GM19351 (cell line): ENCODE measurements at regions not wholly inside any gene's neighbourhood (a gene's known extent, or its start where the extent isn't known, plus 50 kb on each side); places are given as distances from the start of the nearest gene placed in this dataset.

Experiments used
- ATAC-seq: cut with Tn5 transposase; IDR thresholded peaks from one replicate; pipeline ENCODE4 v1.9.1; 2021; ENCODE audit warnings: mild to moderate bottlenecking, moderate library complexity; ENCODE audit not compliant: unreplicated experiment

DNA sequence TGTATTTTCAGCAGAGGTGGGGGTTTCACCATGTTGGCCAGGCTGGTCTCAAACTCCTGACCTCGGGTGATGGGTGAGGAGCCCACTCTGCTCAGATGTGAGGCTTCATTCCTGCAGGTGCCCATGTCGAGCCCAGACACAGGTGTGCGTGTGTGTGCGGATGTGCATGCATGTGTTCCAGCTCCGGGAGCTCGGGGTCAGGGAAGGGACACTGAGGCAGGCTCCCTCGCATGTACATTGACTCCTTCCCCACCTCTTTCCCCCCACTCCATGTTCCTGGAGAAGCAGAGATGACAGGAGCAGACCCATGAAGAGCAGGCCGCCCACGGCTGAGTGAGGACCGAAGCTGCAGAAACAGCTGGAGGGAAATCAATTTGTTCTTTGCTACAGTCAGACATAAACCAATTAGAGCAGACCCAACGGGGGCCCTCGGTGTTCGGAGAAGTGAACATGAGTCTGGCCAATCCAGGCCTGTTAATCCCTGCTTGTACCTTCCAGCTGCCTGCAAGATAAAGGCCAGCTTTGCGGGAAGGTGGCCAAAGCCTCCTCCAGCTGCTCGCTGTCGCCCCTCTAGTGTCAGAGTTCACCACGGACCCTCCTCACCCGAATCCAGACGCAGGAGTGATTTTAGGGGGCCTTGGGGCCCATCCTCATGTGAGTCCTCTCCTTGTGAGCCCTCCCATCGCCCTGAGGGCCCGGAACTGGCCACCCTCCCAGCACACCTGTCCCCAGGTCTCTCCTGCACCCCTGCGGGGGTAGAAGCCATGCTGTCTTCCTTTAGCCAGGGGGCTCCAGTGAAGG lies 321.0 kb upstream of the RTL1 start:
- ATAC-seq: no peak

DNA sequence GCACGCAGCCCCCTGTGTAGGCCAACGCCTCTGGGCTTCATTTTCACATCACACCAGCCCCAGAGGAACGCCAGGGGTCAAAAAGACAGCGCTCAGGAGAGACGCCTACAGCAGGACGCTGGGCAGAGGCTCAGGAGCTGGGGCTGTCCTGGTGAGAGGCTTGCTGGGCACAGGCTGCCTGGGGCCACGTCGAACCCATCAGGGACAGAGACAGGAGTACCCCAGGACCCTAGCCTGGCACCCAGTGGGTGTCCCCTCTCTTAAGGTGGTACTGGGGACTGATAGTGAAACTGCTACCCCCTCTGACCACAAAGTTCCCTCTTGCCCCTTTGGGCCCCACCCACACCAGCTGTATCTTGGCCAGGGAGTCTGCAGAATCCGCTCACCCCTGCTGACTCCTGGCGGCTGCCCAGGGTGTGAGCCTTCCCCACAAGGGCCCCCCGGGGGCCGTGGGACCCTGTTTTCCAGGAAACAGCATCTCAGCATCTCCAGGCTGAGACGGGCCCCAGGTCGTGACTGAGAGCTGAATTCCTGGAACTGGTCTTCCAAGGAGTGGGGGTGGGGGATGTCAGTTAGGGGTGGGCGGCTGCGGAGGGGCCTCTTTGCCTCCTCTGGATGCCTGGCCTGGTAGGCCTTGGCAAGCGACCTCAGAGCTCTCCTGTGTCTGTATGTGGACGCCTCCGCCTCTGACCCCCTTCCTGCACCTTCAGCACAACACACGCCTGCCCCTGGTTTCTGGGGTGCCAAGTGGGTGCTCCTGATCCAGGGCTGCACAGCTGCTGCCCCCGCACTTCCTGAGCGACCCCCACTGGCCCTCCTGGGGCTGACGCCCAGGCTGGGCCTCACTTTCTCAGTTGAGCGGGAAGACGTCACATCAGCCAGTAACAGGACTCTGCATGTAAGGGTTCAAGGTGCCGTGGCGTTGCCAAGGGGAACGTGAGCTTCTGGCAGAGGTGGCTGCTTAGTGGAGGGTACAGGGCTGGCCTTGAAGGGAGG lies 321.9 kb upstream of the RTL1 start:
- no peak for ATAC-seq

DNA sequence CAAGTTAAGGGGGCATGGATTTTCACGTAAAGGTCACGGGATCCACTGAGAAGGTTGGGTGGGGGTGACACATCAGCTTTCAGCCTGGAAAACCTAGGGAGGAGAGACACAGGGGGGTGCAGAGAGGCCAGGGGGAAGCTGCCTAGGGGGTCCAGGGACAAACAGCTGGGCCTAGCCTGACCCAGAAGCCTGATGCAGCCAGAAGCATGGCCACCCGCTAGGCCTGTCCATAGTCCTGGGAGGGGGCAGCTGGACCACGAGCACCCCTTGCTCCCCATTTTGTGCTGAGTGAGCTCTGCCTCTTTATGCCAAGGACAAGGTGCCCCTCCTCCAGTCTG lies 322.7 kb upstream of the RTL1 start:
- no peak for ATAC-seq

DNA sequence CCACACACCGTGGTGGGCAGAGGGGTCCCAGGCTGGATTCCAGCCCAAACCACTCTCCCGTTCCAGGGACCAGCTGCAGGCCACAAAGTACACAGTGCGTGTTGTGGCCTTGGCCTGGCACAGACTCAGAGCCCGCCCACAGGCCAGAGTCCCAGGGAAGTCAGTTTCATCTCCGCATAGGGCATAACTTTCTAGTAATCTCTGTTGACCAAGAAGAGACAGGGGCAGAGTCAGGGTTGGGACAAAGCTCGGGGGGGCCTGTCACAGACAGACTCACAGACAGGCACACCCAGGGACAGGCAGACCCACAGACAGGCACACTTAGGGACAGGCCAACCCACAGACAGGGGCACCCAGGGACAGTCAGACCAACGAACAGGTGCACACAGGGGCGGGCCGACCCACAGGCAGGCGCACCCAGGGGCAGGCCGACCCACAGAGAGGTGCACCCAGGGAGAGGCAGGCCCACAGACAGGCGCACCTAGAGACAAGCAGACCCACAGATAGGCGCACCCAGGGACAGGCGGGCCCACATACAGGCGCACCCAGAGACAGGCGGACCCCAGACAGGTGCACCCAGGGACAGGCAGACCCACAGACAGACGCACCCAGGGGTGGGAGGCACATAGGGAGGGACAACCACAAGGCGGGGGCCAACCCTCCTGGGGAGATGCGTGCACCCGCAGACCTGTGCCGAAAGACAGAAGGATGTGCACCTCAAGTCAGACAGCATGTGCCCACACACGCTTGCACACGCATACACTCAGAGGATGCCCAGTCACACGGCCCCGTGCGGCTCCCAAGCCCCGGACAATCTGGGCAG lies 323.3 kb upstream of the RTL1 start:
- no peak for ATAC-seq

DNA sequence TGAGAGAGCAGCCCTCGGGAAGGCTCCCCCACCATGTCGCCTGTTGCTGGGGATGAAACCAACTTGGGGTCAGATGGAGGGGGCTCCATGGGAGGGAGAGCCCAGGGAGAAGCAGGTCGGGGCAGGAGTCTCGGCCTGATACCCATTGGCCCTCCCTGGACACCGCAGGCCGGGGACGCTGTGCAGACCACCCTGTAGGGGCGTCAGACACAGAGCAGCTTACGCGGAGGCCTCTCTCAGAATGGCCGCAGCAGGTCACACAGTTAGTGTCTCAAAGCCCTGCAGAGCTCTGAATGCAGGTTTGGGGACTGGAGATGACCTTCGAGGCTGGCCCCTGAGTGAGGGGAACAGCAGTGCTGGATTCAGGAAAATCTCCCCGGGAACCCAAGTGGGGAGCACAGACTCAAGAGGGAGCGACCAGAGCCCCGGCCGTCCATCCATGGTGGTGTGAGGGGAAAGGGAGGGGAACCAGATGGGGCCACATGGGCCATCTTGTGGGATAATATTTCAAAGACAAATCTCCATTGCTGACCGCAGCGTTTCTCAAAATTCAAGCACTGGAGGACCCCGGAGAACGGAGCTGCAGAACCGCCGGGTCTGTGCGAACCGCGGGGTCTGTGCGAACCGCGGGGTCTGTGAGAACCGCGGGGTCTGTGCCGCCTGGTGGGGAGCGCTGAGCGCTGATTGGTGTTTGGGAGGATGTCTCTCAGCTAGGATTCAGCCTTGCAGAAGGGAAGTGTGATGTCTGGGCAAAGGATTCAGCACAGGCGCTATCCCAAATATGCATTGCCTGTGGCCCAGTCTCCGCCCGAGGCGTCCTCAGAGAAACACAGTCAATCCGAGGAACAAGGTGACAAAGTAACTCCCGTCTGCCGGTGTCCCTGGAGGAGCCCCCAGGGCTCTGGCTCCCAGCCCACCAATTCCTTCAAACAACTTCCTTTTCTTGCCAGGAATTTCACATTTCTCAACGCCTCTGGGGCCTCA lies 324.4 kb upstream of the RTL1 start:
- ATAC-seq: no peak

DNA sequence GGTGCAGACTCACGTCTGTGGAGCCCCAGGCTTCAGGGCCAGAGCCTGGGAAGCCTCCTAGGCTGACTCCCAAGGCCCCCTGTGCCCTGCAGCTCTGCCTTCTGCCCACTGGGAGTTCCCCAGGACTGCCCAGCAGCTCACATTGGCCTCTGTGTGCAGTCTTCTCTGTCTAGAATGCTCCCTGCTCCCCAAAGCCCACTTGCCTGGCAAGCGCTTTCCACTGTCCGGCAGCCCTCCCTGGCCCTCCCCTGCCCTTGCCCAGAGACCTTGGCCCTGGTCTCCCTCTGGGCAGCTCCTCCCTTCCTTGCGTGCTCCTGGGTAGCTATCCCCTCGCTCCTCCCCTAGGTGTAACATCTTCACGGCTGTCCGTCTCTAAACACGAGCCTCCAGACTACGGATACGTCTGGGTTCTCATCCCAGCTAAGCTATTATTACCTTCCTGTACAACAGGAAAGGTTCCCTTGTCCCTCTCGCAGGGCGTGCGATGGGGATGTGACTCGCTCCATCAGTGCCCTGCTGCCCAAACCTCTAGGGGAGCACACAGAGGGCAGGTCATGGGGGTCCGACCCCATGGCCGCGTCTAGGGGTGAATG lies 325.5 kb upstream of the RTL1 start:
- no peak for ATAC-seq

DNA sequence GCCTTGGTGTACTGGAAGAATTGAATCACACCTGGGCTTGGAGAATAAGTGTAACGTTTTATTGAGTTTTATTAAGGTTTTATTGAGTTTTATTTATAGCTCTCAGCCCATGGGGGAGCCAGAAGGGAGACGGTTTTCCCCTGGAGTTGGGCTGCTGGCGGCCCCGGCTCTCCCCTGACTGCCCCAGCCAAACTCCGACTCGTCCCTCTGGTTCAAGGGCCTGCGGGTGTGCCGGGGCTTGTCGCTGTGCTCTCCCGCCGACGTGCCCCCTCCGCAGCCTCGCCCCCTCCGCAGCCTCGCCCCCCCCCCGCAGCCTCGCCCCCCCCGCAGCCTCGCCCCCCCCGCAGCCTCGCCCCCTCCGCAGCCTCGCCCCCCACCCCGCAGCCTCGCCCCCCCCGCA lies 326.1 kb upstream of the RTL1 start:
- no peak for ATAC-seq

DNA sequence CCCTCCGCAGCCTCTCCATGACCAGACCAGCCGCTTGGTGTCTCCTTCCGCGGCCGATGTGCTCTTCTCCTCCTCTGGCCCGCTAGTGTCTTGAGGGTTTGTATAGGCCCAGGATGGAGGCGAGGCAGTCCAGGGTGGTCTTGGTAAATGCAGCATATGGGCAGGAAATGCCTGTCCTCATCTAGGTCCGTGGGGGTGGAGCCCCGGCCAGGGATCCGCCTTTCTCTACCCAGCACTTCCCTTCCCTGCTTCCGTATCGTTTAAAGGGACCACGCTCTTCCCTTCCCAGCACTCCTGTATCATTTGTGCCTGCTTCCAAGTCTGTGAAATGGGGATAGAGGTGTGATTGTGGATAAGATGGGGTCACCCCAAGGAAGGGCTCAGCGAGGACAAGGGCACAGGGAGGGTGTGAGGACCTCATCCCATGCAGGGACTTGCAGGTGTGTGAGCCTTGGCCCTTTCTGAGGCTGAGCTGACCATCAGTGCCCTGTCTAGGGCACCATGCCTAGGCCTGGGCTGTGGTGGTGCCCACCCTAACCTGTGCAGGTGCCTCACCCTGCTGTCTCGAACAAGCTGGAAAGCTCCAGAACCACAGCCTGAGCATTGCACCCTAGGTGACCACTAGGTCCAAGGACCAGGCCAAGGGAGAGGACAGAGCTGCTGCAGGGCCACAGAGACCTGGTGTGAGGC lies 326.8 kb upstream of the RTL1 start:
- no peak for ATAC-seq

DNA sequence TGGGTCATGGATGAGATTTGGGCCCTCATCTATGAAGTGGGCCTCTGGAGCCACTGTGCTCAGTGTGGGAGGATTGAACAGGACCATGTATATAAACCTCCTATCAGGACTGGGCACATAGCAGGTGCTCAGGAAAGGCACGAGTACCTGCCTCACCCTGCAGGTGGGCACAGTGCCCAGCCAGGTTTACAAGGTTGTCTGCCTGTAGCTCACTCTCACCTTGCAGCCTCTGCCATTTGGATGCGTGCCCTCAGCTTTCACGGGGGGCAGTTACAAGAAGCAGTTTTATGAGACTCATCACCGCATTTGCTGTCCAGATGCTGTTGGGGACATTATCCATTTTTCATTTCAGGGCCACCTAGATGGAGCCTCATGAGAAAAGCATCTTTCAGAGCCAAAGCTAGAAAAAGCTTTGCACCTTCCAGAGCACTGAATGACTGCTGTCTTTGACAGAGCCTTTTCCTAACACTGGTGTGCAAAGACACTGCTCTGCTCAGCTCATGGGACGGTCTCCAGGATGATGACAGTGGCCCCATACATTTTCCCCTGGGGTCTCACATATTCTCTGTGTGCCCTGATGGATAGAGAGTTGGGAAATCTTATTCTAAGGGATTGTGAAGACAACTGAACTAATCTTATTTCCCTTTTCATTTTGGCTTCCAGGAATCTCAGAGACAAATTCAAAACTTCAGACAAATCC lies 327.5 kb upstream of the RTL1 start:
- ATAC-seq: no peak

DNA sequence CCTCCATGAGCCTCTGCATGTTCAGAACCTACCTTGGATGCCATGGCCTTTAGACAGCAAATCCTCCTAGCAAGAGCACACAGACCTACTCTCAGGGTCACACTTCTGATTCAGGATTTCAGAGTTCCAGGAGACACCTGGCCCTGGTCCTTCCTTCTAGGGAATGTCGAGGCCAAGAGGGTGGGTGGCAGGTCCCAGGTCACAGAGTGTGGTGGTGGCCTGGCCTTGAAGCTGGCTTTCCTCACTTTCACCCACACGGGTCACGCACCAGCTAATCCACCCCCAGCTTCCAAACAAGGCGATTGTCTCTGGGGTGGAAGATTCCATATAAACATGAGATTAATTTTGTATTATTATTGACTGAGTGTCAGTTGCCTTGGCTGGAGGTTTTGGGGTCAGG lies 328.3 kb upstream of the RTL1 start:
- no peak for ATAC-seq

DNA sequence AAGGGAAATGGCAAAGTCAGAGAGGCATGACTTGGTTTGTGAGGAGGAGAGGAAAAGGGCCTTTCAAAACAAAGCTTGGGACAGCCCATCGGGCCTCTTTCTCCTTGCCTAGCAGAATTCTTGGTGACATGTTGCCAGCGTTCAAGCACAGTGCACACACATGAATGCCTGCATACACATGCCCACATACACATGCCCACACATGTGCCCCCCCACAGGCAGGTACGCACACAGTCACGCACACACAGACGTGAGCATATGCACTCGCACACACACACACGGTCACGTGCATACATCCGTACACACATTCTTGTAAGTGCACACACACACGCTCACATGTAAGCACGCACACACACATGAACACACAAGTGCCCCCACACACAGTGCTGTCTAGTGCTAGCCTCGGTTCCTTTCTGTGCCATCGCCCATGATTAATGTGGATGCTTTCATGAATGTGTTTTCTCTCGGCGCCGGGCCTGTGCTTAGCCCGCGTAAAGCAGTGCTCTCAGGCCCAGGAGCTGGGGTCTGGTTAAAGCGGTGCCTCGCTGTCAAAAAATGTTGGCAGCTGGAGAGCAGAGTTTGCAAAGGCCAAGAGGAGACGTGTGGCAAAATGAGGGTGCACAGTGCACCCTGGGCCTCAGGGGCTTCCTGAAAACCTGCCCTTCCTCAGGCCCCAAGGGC lies 328.8 kb upstream of the DIO3 start:
- no peak for ATAC-seq

DNA sequence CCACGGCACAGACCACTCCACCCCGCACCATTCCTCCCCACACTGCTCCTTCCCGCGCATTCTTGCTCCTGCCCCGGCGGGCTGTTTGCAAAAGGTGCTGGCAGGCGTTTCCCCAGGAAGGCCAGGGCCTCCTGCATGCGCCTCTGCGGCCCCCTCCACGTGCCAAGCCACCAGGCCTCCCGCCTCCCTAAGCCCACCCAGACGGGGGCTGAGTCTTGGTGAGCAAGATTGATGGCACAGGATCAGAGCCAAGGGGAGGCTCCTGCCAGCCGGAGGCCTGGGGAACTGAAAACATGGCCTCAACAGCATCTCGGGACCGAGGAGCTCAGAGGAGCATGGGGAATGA lies 328.3 kb upstream of the DIO3 start:
- ATAC-seq: no peak

DNA sequence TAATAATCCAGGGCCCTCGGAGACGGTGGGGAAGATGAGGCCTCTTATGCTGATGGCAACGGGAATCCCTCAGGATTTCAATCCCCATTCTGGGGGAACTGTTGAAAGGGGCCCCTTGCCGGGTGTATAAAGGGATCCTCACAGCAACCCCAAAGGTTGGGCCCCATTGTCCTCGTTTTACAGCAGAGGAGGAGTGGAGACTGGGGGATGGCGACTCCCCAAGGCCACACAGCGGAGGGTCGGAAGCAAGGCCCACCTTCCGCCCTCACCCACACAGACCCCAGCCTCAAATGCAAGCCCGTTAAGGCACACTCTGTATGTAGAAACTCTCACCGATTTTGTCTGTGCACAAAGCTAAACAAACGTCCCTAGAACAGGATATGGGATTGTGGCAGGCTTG lies 327.9 kb upstream of the DIO3 start:
- ATAC-seq: no peak

DNA sequence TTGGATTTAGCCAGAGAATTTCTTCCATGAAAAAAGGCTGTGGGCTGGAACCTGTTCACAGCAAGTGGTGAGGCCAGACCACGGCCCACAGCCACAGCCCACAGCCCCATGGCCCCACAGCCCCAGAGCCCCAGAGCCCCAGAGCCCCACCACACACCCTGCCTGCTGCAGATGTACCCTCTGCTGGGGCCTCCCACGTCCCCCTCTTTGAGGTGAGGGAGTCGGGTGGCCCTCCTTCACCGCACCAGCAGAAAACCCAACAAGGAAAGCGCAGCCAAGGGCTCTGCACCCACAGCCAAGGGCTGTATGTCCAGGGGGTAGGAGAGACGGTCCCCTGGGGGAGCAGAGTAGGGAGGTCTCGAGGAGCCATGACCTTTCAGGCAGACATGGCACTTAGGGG lies 327.5 kb upstream of the DIO3 start:
- ATAC-seq: no peak

DNA sequence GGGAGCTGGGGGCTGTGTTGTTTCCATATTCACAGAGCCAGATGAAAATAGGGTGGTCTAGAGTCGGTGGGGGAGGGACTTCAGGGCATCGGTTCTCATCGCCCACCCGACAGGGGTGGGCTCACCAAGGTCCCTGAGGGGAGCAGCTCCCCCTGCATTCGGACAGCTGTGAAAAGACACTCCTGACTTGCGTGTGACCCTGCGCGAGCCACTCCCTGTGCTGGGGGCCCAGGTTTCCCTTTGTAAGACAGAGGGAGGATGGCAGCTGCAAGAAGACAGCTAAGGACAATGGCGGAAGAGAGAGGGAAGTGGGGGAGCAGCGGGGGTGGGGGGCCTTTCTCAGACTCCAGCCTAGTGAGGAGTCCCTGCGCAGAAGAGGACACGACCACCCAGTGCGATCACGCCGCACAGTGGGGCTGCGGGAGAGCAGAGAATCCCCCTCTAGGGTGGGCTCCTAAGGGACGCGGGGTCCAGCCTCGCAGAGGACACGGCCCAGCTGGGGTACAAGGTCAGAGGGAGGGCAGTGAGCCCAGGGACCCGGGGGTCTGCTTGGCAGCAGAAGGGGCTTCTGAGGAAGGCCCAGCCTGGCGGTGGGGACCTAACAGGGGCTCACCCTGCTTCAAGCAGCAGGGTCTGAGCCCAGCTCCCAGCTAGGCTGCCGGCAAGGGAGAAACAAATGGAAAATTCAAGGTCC lies 326.9 kb upstream of the DIO3 start:
- ATAC-seq: no peak

DNA sequence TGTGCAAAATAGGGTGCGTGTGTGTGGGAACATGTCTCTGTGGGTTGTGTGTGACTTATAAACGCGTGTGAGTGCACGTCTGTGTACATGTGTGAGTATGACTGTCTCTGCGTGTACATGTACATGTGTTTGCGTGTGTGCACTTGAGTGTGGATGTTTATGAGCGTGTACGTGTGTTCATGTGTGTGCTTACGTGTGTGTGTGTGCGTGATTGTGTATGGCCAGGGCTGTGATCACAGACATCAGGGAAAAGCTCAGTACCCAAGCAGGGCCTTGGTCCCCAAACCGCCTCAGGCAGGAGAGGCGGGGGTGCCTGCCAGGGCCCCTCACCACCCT lies 326.3 kb upstream of the DIO3 start:
- ATAC-seq: no peak

DNA sequence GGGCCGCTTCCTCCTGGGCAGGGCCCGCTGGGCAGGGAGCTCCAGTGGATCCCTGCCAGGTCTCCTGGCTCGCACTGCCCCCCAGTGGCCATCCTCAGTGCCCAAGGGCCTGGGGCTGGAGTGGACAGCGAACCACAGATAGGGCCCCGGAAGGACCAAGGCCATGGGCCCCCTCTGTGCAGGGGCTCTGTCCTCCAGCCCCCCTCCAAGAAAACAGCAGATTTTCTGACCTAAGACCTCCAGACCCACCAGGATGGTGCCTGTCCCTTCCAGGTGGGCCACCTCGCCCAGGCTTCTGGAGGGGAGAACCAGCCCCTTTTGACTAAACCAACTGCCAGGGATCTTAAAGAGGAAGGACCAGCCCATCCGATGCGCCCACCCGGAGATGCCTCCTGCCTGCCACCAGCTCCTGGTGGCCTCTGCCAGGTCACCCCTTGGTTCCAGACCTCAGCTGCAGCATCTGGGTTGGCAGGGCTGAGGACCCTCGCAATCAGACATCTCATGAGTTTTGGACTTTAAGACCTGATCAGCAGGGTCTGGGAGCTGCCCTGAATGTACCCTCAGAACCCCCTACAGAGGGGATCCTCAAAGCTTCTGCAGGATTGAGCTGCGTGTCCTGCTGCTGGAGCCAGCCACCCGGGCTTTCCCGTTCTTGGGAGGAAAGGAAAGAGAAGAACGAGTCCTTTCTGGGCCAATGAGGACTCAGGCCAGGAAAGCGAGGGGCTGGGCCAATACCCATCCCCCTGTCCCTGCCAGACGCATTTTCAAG lies 325.8 kb upstream of the DIO3 start:
- ATAC-seq: no peak
